B cell (primary cell): ENCODE measurements at regions not wholly inside any gene's neighbourhood (a gene's known extent, or its start where the extent isn't known, plus 50 kb on each side); places are given as distances from the start of the nearest gene placed in this dataset.

Experiments used
- CTCF ChIP-seq: fragments of 200-600 bp; IDR thresholded peaks from one replicate; pipeline ENCODE4 v1.8.0; 2022; ENCODE audit warnings: antibody characterized with exemption, mild to moderate bottlenecking
- EZH2 ChIP-seq: IDR thresholded peaks from 2 replicates; pipeline ENCODE4 v1.6.1; 2012; ENCODE audit warnings: borderline replicate concordance, low read depth, mild to moderate bottlenecking, moderate library complexity, low read length; ENCODE audit not compliant: insufficient read depth, poor library complexity, severe bottlenecking

GRCh38 chr13:111490611-111491010 is 170.2 kb downstream of the TEX29 start:
- TF ChIP-seq CTCF, result no peak
- TF ChIP-seq EZH2, result no peak
